Calu3 (cell line): ENCODE measurements at regions not wholly inside any gene's neighbourhood (a gene's known extent, or its start where the extent isn't known, plus 50 kb on each side); places are given as distances from the start of the nearest gene placed in this dataset.

Source experiments
- BruUV-seq: library from RNA; stranded (reverse); fragments of 400-500 nt; replicated peaks from 2 replicates; lab custom pipeline; 2021; lab: Mats Ljungman, UMichigan
- CTCF ChIA-PET: fragments of 300-600 bp; sonication (Branson Sonifier 250); formaldehyde crosslinking; loops from one replicate; lab custom pipeline; 2022; ENCODE audit warnings: antibody characterized with exemption; lab: Charles Lee
- DNase-seq: peaks from one replicate; pipeline ENCODE4 v3.0.0; 2022
- H3K27ac Mint-ChIP-seq: one replicate; pipeline ENCODE4 v1.8.0; 2022; ENCODE audit warnings: mixed read lengths; ENCODE audit not compliant: unreplicated experiment
- H3K27me3 Mint-ChIP-seq: one replicate; pipeline ENCODE4 v1.8.0; 2022; ENCODE audit warnings: mixed read lengths; ENCODE audit not compliant: unreplicated experiment
- H3K36me3 Mint-ChIP-seq: one replicate; pipeline ENCODE4 v1.8.0; 2022; ENCODE audit warnings: mild to moderate bottlenecking, moderate library complexity, mixed read lengths; ENCODE audit not compliant: insufficient read depth, unreplicated experiment
- H3K4me1 Mint-ChIP-seq: one replicate; pipeline ENCODE4 v1.8.0; 2022; ENCODE audit warnings: mild to moderate bottlenecking, low read depth, mixed read lengths; ENCODE audit not compliant: unreplicated experiment
- H3K4me3 Mint-ChIP-seq: one replicate; pipeline ENCODE4 v1.8.0; 2022; ENCODE audit warnings: mild to moderate bottlenecking, low read depth, moderate library complexity, mixed read lengths; ENCODE audit not compliant: unreplicated experiment
- H3K9me3 Mint-ChIP-seq: one replicate; pipeline ENCODE4 v1.8.0; 2022; ENCODE audit warnings: low read depth, mixed read lengths; ENCODE audit not compliant: unreplicated experiment
- CTCF ChIP-seq: fragments of 200-600 bp; IDR thresholded peaks from one replicate; pipeline ENCODE4 v1.8.0; 2022; ENCODE audit warnings: antibody characterized with exemption; ENCODE audit not compliant: unreplicated experiment
- intact Hi-C: fragments of 100-400 bp; cut with micrococcal nuclease; formaldehyde crosslinking; loops from one replicate; pipeline ENCODE4 v1.10.0; 2022; ENCODE audit not compliant: unreplicated experiment

DNA sequence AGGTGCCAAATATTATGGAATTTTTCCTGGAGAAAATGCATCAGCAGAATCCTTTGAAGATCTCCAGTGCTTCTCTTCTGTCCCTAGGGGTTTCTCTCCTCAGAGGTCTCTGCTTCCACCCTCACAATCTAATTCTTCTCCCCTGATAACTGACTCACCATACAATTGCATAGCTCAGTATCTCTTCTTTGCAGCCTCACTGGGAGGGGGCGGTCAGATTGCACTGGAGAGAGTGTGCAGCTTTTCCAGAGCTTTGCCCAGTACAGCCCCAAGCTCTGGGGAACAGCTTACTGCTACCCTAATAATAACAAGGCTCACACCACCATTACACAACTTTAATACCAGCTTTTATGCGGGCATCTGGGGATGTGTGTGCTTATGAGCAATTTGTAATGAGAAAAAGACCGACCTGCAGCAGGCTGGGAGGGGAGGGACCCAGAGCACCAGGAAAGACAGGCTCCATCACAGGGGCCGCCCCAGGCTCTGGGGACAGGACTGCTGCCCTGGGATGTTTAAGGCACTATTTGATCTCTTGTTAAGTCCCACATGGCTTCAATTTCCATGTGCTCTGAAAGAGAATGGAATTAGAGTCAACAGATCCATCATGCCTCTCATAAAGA lies 276.6 kb upstream of the SIX2 start:
- Mint-ChIP-seq H3K27ac (no peak overlapping the region), H3K9me3 (no peaks in the 10 kb centered on the region), H3K4me1 (peaks cover 21% of the 10 kb centered on the region), H3K36me3 (no peaks in the 10 kb centered on the region), H3K27me3 (no peaks in the 10 kb centered on the region), H3K4me3 (no peak overlapping the region)
- TF ChIP-seq CTCF = no peak
- CTCF ChIA-PET = no interaction called here
- no TSS peak for BruUV-seq
- intact Hi-C loops = no loop called here
- no peak for DNase-seq

DNA sequence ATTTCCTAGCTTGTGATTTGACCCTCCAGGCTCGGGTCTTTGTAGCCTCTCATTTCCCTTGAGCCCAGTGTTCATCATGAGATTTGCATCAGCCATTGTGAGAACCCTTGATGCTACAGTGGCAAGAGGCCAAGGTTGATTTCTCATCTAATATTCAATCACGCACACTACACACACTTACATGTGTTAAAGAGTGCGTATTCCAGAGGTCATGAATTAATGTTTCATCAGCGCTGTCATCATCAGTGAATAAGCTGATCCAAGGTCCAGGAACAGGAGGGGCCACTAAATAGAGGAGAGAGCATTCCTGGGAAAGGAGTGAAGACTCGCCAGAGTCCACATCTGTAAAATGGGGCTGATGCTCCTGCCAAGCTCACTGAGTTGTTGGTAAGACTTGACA lies 276.1 kb upstream of the SIX2 start:
- no TSS peak for BruUV-seq

GRCh38 chr2:45284621-45284995 lies 275.4 kb upstream of the SIX2 start:
- H3K4me1 Mint-ChIP-seq = peaks cover 19% of the 10 kb centered on the region
- no peaks in the 10 kb centered on the region for H3K9me3 Mint-ChIP-seq
- intact Hi-C loops = no loop called here
- H3K27ac Mint-ChIP-seq = no peak overlapping the region
- no peak for DNase-seq
- no peak overlapping the region for H3K4me3 Mint-ChIP-seq
- BruUV-seq = no TSS peak
- no peaks in the 10 kb centered on the region for H3K36me3 Mint-ChIP-seq
- no peak for TF ChIP-seq CTCF
- CTCF ChIA-PET = no interaction called here
- no peaks in the 10 kb centered on the region for H3K27me3 Mint-ChIP-seq

More for the DNA sequence above, 276.1 kb upstream of the SIX2 start:
- CTCF ChIA-PET = no interaction called here
- Mint-ChIP-seq H3K9me3 (no peaks in the 10 kb centered on the region), H3K36me3 (no peaks in the 10 kb centered on the region), H3K4me1 (peaks cover 21% of the 10 kb centered on the region), H3K27me3 (no peaks in the 10 kb centered on the region), H3K4me3 (no peak overlapping the region), H3K27ac (no peak overlapping the region)
- intact Hi-C loops = no loop called here
- DNase-seq = no peak
- TF ChIP-seq CTCF = no peak

- no peak overlapping the region for H3K27ac Mint-ChIP-seq
- CTCF ChIA-PET = no interaction called here
- no TSS peak for BruUV-seq
- no peaks in the 10 kb centered on the region for H3K9me3 Mint-ChIP-seq
- H3K36me3 Mint-ChIP-seq = no peaks in the 10 kb centered on the region
- intact Hi-C loops = no loop called here
- no peak for DNase-seq
- no peaks in the 10 kb centered on the region for H3K27me3 Mint-ChIP-seq
- no peak overlapping the region for H3K4me3 Mint-ChIP-seq
- TF ChIP-seq CTCF = no peak
- H3K4me1 Mint-ChIP-seq = peaks cover 13% of the 10 kb centered on the region
These were observed 274.7 kb upstream of the SIX2 start for GRCh38 chr2:45283764-45284620.
